ENCODE measurements at regions not wholly inside any gene's neighbourhood (a gene's known extent, or its start where the extent isn't known, plus 50 kb on each side); places are given as distances from the start of the nearest gene placed in this dataset.

DNA sequence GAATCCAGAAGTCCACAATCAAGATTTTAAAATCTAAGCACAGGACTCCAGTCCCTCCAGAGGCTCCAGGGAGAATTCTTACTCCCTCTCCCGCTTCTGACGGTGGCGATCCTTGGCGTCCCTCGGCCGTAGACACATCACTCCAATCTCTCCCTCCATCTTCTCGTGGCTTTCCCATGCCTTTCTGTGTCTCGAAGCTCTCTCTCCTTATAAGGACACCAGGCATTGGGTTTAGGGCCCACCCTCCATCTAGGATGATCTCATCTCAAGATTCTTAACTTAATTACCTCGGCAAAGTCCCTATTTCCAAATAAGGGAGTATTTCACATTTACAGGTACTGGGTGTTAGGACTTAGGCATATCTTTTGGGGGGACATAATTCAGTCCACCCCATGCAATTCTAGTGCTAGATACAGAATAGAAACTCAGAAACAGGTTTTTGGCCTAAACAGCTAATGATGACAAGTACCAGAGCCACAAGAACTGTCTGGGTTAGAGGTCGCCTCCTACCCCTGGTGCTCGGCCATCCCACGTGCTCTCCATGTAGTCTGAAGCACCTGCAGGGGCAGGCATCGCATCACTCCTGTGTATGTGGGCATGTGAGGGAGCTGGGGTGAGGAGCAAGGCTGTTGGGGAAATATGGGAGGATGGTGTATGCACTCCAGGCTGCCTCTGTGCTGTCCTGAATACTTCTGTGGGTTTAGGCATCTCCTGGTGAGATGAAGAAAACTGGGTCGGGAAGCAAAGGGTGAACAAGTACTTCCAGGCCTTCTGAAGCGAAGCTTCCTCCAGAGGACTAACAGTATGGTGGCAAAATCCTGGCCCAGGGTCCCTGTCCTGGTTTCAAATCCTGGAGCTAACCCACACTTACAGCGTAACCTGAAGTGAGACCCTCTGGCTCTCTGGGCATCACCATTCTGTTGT, 298.3 kb upstream of the ZMIZ1 start:
- no peak overlapping the region for H3K14ac ChIP-seq (ENCODE audit: low read length)
- no peak overlapping the region for H3K23ac ChIP-seq (ENCODE audit: low read depth, low read length, poor library complexity)
- H2BK12ac ChIP-seq (ENCODE audit: low read length), result no peak overlapping the region
- H3K27ac ChIP-seq (replicated peaks; ENCODE audit: low read length), result no peak overlapping the region
- peak overlapping the region; percentile 30 for H2BK15ac ChIP-seq (ENCODE audit: low read length)
- no peak overlapping the region for H2BK5ac ChIP-seq (ENCODE audit: low read length)
- peaks cover 2% of the 10 kb centered on the region for H3K79me1 ChIP-seq (ENCODE audit: low read depth, low read length)
- no peaks in the 10 kb centered on the region for H3K36me3 ChIP-seq (replicated peaks in 1 of 2; ENCODE audit: control insufficient read depth in 2 of 2, insufficient read depth in 2 of 2, low read length in 2 of 2)
- no peak overlapping the region for H2BK120ac ChIP-seq (ENCODE audit: low read depth, low read length)
- H2AFZ ChIP-seq (ENCODE audit: low read length), result no peak overlapping the region
- DNase-seq (ENCODE audit: low spot score), result no peak
- no peak overlapping the region for H3K4me2 ChIP-seq (ENCODE audit: insufficient read depth, low read length, poor library complexity, severe bottlenecking)
- no peak overlapping the region for H2AK5ac ChIP-seq (ENCODE audit: low read depth, low read length)
- H4K8ac ChIP-seq (ENCODE audit: low read depth, low read length), result no peak overlapping the region
- H3K4ac ChIP-seq (ENCODE audit: low read length), result no peak overlapping the region
- H3K9me3 ChIP-seq (replicated peaks in 1 of 2; ENCODE audit: control insufficient read depth in 2 of 2, insufficient read depth in 1 of 2, low read depth in 1 of 2, low read length in 2 of 2), result peaks cover 0 to 2% of the 10 kb centered on the region in 2 donors
- peaks cover 15 to 22% of the 10 kb centered on the region in 2 donors for H3K4me1 ChIP-seq (ENCODE audit: control insufficient read depth in 2 of 2, insufficient read depth in 1 of 2, low read depth in 1 of 2, low read length in 2 of 2)
- no peak overlapping the region for H3K9ac ChIP-seq (ENCODE audit: low read depth, low read length, poor library complexity)
- H3K18ac ChIP-seq (ENCODE audit: low read length), result no peak overlapping the region
- H4K91ac ChIP-seq (ENCODE audit: low read depth, low read length, poor library complexity), result no peak overlapping the region
- no peak overlapping the region for H3K4me3 ChIP-seq (ENCODE audit: low read length in 2 of 2)
- H3K27me3 ChIP-seq (ENCODE audit: control insufficient read depth in 3 of 3, insufficient read depth in 3 of 3, low read depth in 1 of 3, low read length in 3 of 3), result no peaks in the 10 kb centered on the region
- no CpG with 5 or more reads among the region's 16 CpGs for WGBS, 2 donors (ENCODE audit: extremely low coverage in 2 of 2, insufficient read length in 2 of 2, insufficient replicate concordance in 1 of 2)

DNA sequence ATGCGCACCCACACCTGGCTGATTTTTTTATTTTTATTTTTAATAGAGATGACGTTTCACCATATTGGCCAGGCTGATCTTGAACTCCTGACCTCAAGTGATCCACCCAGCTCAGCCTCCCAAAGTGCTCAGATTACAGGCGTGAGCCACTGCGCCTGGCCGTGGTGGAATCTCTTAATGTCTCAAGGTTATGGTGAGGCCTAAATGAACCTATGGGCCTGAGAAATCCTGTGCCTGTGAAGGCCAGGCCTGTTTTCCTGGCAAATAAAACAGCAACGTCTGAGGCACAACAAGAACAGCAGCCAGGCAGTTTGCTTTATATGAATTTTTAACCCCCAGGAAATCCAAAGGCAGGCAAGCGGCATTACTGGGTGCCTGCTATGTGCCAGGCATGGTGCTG, 297.5 kb upstream of the ZMIZ1 start:
- H3K4ac ChIP-seq (ENCODE audit: low read length), result no peak overlapping the region
- no peak overlapping the region for H2BK5ac ChIP-seq (ENCODE audit: low read length)
- no peak for DNase-seq (ENCODE audit: low spot score)
- H3K18ac ChIP-seq (ENCODE audit: low read length), result no peak overlapping the region
- no peak overlapping the region for H3K4me3 ChIP-seq (ENCODE audit: low read length in 2 of 2)
- no peak overlapping the region for H2BK120ac ChIP-seq (ENCODE audit: low read depth, low read length)
- H3K14ac ChIP-seq (ENCODE audit: low read length), result no peak overlapping the region
- H3K4me2 ChIP-seq (ENCODE audit: insufficient read depth, low read length, poor library complexity, severe bottlenecking), result no peak overlapping the region
- H3K23ac ChIP-seq (ENCODE audit: low read depth, low read length, poor library complexity), result no peak overlapping the region
- no peak overlapping the region for H3K9ac ChIP-seq (ENCODE audit: low read depth, low read length, poor library complexity)
- H3K4me1 ChIP-seq (ENCODE audit: control insufficient read depth in 2 of 2, insufficient read depth in 1 of 2, low read depth in 1 of 2, low read length in 2 of 2), result peaks cover 15 to 18% of the 10 kb centered on the region in 2 donors
- whole genome bisulfite sequencing, 2 donors (ENCODE audit: extremely low coverage in 2 of 2, insufficient read length in 2 of 2, insufficient replicate concordance in 1 of 2), result no CpG with 5 or more reads among the region's 7 CpGs
- peaks cover 2% of the 10 kb centered on the region for H3K79me1 ChIP-seq (ENCODE audit: low read depth, low read length)
- no peak overlapping the region for H4K91ac ChIP-seq (ENCODE audit: low read depth, low read length, poor library complexity)
- no peaks in the 10 kb centered on the region for H3K27me3 ChIP-seq (ENCODE audit: control insufficient read depth in 3 of 3, insufficient read depth in 3 of 3, low read depth in 1 of 3, low read length in 3 of 3)
- H3K36me3 ChIP-seq (replicated peaks in 1 of 2; ENCODE audit: control insufficient read depth in 2 of 2, insufficient read depth in 2 of 2, low read length in 2 of 2), result no peaks in the 10 kb centered on the region
- H2BK15ac ChIP-seq (ENCODE audit: low read length), result no peak overlapping the region
- no peak overlapping the region for H2AFZ ChIP-seq (ENCODE audit: low read length)
- no peak overlapping the region for H2AK5ac ChIP-seq (ENCODE audit: low read depth, low read length)
- no peak overlapping the region for H4K8ac ChIP-seq (ENCODE audit: low read depth, low read length)
- no peak overlapping the region for H3K27ac ChIP-seq (replicated peaks; ENCODE audit: low read length)
- H2BK12ac ChIP-seq (ENCODE audit: low read length), result no peak overlapping the region
- H3K9me3 ChIP-seq (replicated peaks in 1 of 2; ENCODE audit: control insufficient read depth in 2 of 2, insufficient read depth in 1 of 2, low read depth in 1 of 2, low read length in 2 of 2), result peaks cover 0 to 2% of the 10 kb centered on the region in 2 donors

DNA sequence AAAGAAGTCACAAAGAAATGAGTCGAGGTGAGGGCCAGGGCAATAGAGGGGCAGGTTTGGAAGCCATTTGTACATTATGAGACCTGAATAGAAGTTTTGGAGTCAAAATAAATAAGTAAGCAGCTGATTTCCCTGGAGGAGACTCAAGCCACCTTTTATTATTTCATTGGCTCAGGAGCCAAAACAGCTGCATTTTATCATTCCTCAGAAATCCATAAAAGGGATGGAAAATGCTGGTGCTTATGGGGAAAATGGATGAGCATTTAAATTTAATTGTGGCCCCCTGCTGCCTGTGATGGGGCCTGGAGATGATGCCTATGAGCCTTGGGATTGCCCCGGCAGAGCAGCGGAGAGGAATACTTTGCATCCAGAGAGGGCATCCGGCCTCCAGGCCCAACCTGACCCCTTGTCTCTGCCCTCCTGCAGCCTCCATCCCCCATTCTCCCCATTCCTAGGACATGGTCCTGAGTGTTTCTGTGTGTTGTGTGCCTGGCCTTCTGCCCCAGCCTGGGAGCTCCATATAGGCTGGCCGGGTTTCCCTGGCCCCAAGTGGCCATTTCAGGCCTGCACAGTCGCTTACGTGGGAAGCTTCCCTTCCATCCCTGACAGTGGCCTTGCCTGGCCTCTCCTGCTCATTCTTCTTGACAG, 296.8 kb upstream of the ZMIZ1 start:
- Histone ChIP-seq H3K9ac (ENCODE audit: low read depth, low read length, poor library complexity) (no peak overlapping the region), H3K4me3 (ENCODE audit: low read length in 2 of 2) (no peak overlapping the region), H3K4ac (ENCODE audit: low read length) (no peak overlapping the region), H3K14ac (ENCODE audit: low read length) (no peak overlapping the region), H3K27me3 (ENCODE audit: control insufficient read depth in 3 of 3, insufficient read depth in 3 of 3, low read depth in 1 of 3, low read length in 3 of 3) (no peaks in the 10 kb centered on the region), H3K18ac (ENCODE audit: low read length) (no peak overlapping the region), H3K23ac (ENCODE audit: low read depth, low read length, poor library complexity) (no peak overlapping the region), H2AFZ (ENCODE audit: low read length) (no peak overlapping the region), H3K9me3 (replicated peaks in 1 of 2; ENCODE audit: control insufficient read depth in 2 of 2, insufficient read depth in 1 of 2, low read depth in 1 of 2, low read length in 2 of 2) (peaks cover 0 to 2% of the 10 kb centered on the region in 2 donors), H3K4me2 (ENCODE audit: insufficient read depth, low read length, poor library complexity, severe bottlenecking) (no peak overlapping the region), H2BK120ac (ENCODE audit: low read depth, low read length) (no peak overlapping the region), H2BK15ac (ENCODE audit: low read length) (no peak overlapping the region), H3K79me1 (ENCODE audit: low read depth, low read length) (peaks cover 2% of the 10 kb centered on the region), H3K27ac (replicated peaks; ENCODE audit: low read length) (no peak overlapping the region), H4K91ac (ENCODE audit: low read depth, low read length, poor library complexity) (no peak overlapping the region), H2BK12ac (ENCODE audit: low read length) (no peak overlapping the region), H2BK5ac (ENCODE audit: low read length) (no peak overlapping the region), H3K4me1 (ENCODE audit: control insufficient read depth in 2 of 2, insufficient read depth in 1 of 2, low read depth in 1 of 2, low read length in 2 of 2) (peaks cover 15 to 18% of the 10 kb centered on the region in 2 donors), H3K36me3 (replicated peaks in 1 of 2; ENCODE audit: control insufficient read depth in 2 of 2, insufficient read depth in 2 of 2, low read length in 2 of 2) (no peaks in the 10 kb centered on the region), H2AK5ac (ENCODE audit: low read depth, low read length) (peak overlapping the region; percentile 47), H4K8ac (ENCODE audit: low read depth, low read length) (no peak overlapping the region)
- no CpG with 5 or more reads among the region's 7 CpGs for WGBS, 2 donors (ENCODE audit: extremely low coverage in 2 of 2, insufficient read length in 2 of 2, insufficient replicate concordance in 1 of 2)
- no peak for DNase-seq (ENCODE audit: low spot score)

DNA sequence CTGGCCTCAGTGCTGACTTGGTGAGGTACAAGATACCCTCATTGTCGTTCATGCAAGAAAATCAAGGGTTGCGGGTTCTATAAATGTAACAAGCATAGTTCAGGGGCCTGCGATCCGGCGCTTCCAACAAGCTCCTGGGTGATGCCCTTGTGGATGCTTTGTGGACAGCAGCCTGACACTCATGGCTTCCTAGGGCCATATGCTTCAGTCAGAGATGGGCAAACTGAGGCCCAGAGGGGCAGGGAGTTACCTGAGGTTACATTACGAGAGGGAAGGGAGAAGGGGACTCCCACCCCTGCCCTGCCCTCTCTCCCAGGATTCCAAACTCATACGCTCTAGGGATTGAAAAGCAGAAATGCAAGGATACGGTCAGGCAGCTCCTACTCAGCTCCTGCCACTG, 296.3 kb upstream of the ZMIZ1 start:
- H3K23ac ChIP-seq (ENCODE audit: low read depth, low read length, poor library complexity), result no peak overlapping the region
- H3K4me3 ChIP-seq (ENCODE audit: low read length in 2 of 2), result no peak overlapping the region
- H4K91ac ChIP-seq (ENCODE audit: low read depth, low read length, poor library complexity), result no peak overlapping the region
- no peak overlapping the region for H3K4ac ChIP-seq (ENCODE audit: low read length)
- no peak overlapping the region for H3K14ac ChIP-seq (ENCODE audit: low read length)
- peaks cover 15 to 18% of the 10 kb centered on the region in 2 donors for H3K4me1 ChIP-seq (ENCODE audit: control insufficient read depth in 2 of 2, insufficient read depth in 1 of 2, low read depth in 1 of 2, low read length in 2 of 2)
- H2BK15ac ChIP-seq (ENCODE audit: low read length), result no peak overlapping the region
- H3K18ac ChIP-seq (ENCODE audit: low read length), result no peak overlapping the region
- H2BK5ac ChIP-seq (ENCODE audit: low read length), result no peak overlapping the region
- H3K9me3 ChIP-seq (replicated peaks in 1 of 2; ENCODE audit: control insufficient read depth in 2 of 2, insufficient read depth in 1 of 2, low read depth in 1 of 2, low read length in 2 of 2), result peaks cover 0 to 2% of the 10 kb centered on the region in 2 donors
- no peak overlapping the region for H3K4me2 ChIP-seq (ENCODE audit: insufficient read depth, low read length, poor library complexity, severe bottlenecking)
- no peaks in the 10 kb centered on the region for H3K27me3 ChIP-seq (ENCODE audit: control insufficient read depth in 3 of 3, insufficient read depth in 3 of 3, low read depth in 1 of 3, low read length in 3 of 3)
- H3K27ac ChIP-seq (replicated peaks; ENCODE audit: low read length), result no peak overlapping the region
- DNase-seq (ENCODE audit: low spot score), result no peak
- no CpG with 5 or more reads among the region's 8 CpGs for WGBS, 2 donors (ENCODE audit: extremely low coverage in 2 of 2, insufficient read length in 2 of 2, insufficient replicate concordance in 1 of 2)
- H3K9ac ChIP-seq (ENCODE audit: low read depth, low read length, poor library complexity), result no peak overlapping the region
- no peak overlapping the region for H2AFZ ChIP-seq (ENCODE audit: low read length)
- H3K79me1 ChIP-seq (ENCODE audit: low read depth, low read length), result peaks cover 2% of the 10 kb centered on the region
- no peak overlapping the region for H2BK120ac ChIP-seq (ENCODE audit: low read depth, low read length)
- no peak overlapping the region for H2BK12ac ChIP-seq (ENCODE audit: low read length)
- H4K8ac ChIP-seq (ENCODE audit: low read depth, low read length), result no peak overlapping the region
- no peaks in the 10 kb centered on the region for H3K36me3 ChIP-seq (replicated peaks in 1 of 2; ENCODE audit: control insufficient read depth in 2 of 2, insufficient read depth in 2 of 2, low read length in 2 of 2)
- H2AK5ac ChIP-seq (ENCODE audit: low read depth, low read length), result peak overlapping the region; percentile 53

All from neuronal stem cell (in vitro differentiated cells).